Central memory CD8-positive, alpha-beta T cell (primary cell): ENCODE measurements at regions not wholly inside any gene's neighbourhood (a gene's known extent, or its start where the extent isn't known, plus 50 kb on each side); places are given as distances from the start of the nearest gene placed in this dataset.

ENCODE experiments used
- ATAC-seq: fragments of 150-1000 bp; cut with Tn5 transposase; replicated peaks from 2 replicates; pipeline ENCODE4 v1.10.0; 2022; ENCODE audit warnings: mild to moderate bottlenecking, moderate FRiP score, moderate number of reproducible peaks; ENCODE audit not compliant: poor library complexity, severe bottlenecking; ENCODE audit errors: extremely low read depth
- DNase-seq, 2 donors: peaks; one replicate each; pipeline ENCODE4 v3.0.0; 2021; ENCODE audit warnings: low spot score in 2 of 2
- H3K27ac Mint-ChIP-seq: one replicate; pipeline ENCODE4 v1.8.0; 2022; ENCODE audit warnings: low read depth, mild to moderate bottlenecking, moderate library complexity, mixed read lengths
- H3K27me3 Mint-ChIP-seq: one replicate; pipeline ENCODE4 v1.8.0; 2022; ENCODE audit warnings: mixed read lengths
- H3K36me3 Mint-ChIP-seq: one replicate; pipeline ENCODE4 v1.8.0; 2022; ENCODE audit warnings: mild to moderate bottlenecking, moderate library complexity, mixed read lengths; ENCODE audit not compliant: insufficient read depth
- H3K4me1 Mint-ChIP-seq: one replicate; pipeline ENCODE4 v1.8.0; 2022; ENCODE audit warnings: mixed read lengths
- H3K4me3 Mint-ChIP-seq: one replicate; pipeline ENCODE4 v1.8.0; 2022; ENCODE audit warnings: mild to moderate bottlenecking, moderate library complexity, mixed read lengths
- H3K9me3 Mint-ChIP-seq: one replicate; pipeline ENCODE4 v1.8.0; 2022; ENCODE audit warnings: mixed read lengths

- no peaks in the 10 kb centered on the region for H3K4me1 Mint-ChIP-seq
- no peak overlapping the region for H3K27ac Mint-ChIP-seq
- DNase-seq (no peak), ATAC-seq (no peak)
- no peaks in the 10 kb centered on the region for H3K27me3 Mint-ChIP-seq
- H3K4me3 Mint-ChIP-seq, result no peak overlapping the region
- H3K9me3 Mint-ChIP-seq, result no peaks in the 10 kb centered on the region
- H3K36me3 Mint-ChIP-seq, result no peaks in the 10 kb centered on the region
These were observed 167.6 kb upstream of the FSTL4 start for GRCh38 chr5:133779828-133780475.

GRCh38 chr5:133778636-133779035, 166.3 kb upstream of the FSTL4 start:
- ATAC-seq, result no peak
- DNase-seq, result no peak
- H3K9me3 Mint-ChIP-seq, result no peaks in the 10 kb centered on the region
- H3K4me1 Mint-ChIP-seq, result no peaks in the 10 kb centered on the region
- H3K36me3 Mint-ChIP-seq, result no peaks in the 10 kb centered on the region
- no peak overlapping the region for H3K27ac Mint-ChIP-seq
- H3K27me3 Mint-ChIP-seq, result peaks cover 5% of the 10 kb centered on the region
- no peak overlapping the region for H3K4me3 Mint-ChIP-seq

GRCh38 chr5:133777951-133778350, 165.6 kb upstream of the FSTL4 start:
- DNase-seq (no peak), ATAC-seq (no peak)
- H3K27ac Mint-ChIP-seq, result no peak overlapping the region
- no peak overlapping the region for H3K4me3 Mint-ChIP-seq
- no peaks in the 10 kb centered on the region for H3K4me1 Mint-ChIP-seq
- H3K9me3 Mint-ChIP-seq, result no peaks in the 10 kb centered on the region
- H3K36me3 Mint-ChIP-seq, result no peaks in the 10 kb centered on the region
- peaks cover 11% of the 10 kb centered on the region for H3K27me3 Mint-ChIP-seq

- DNase-seq, result no peak
- H3K4me1 Mint-ChIP-seq, result no peaks in the 10 kb centered on the region
- peaks cover 20% of the 10 kb centered on the region for H3K27me3 Mint-ChIP-seq
- no peak overlapping the region for H3K27ac Mint-ChIP-seq
- no peak for ATAC-seq
- H3K4me3 Mint-ChIP-seq, result no peak overlapping the region
- no peaks in the 10 kb centered on the region for H3K36me3 Mint-ChIP-seq
- no peaks in the 10 kb centered on the region for H3K9me3 Mint-ChIP-seq
These were observed 163.4 kb upstream of the FSTL4 start for GRCh38 chr5:133775584-133776304.

GRCh38 chr5:133773247-133774202, 161.2 kb upstream of the FSTL4 start:
- no peak for DNase-seq
- Mint-ChIP-seq H3K27me3 (peaks cover 31% of the 10 kb centered on the region), H3K4me3 (no peak overlapping the region), H3K27ac (no peak overlapping the region), H3K4me1 (no peaks in the 10 kb centered on the region), H3K9me3 (no peaks in the 10 kb centered on the region), H3K36me3 (no peaks in the 10 kb centered on the region)
- ATAC-seq, result no peak

GRCh38 chr5:133769842-133770241, 157.5 kb upstream of the FSTL4 start:
- DNase-seq, result no peak
- no peaks in the 10 kb centered on the region for H3K36me3 Mint-ChIP-seq
- no peaks in the 10 kb centered on the region for H3K9me3 Mint-ChIP-seq
- no peaks in the 10 kb centered on the region for H3K4me1 Mint-ChIP-seq
- peaks cover 66% of the 10 kb centered on the region for H3K27me3 Mint-ChIP-seq
- no peak overlapping the region for H3K27ac Mint-ChIP-seq
- no peak for ATAC-seq
- no peak overlapping the region for H3K4me3 Mint-ChIP-seq

- Mint-ChIP-seq H3K9me3 (no peaks in the 10 kb centered on the region), H3K36me3 (no peaks in the 10 kb centered on the region), H3K4me3 (no peak overlapping the region), H3K27me3 (peaks cover 60% of the 10 kb centered on the region), H3K4me1 (no peaks in the 10 kb centered on the region), H3K27ac (no peak overlapping the region)
- DNase-seq (no peak), ATAC-seq (no peak)
These were observed 151.4 kb upstream of the FSTL4 start for GRCh38 chr5:133763744-133764143.

- Mint-ChIP-seq H3K27ac (no peak overlapping the region), H3K4me3 (no peak overlapping the region), H3K27me3 (peaks cover 49% of the 10 kb centered on the region), H3K9me3 (no peaks in the 10 kb centered on the region), H3K36me3 (no peaks in the 10 kb centered on the region), H3K4me1 (no peaks in the 10 kb centered on the region)
- DNase-seq (no peak), ATAC-seq (no peak)
These were observed 149.3 kb upstream of the FSTL4 start for GRCh38 chr5:133761632-133762031.

GRCh38 chr5:133760532-133760931, 148.2 kb upstream of the FSTL4 start:
- no peaks in the 10 kb centered on the region for H3K36me3 Mint-ChIP-seq

GRCh38 chr5:133758641-133759040, 146.3 kb upstream of the FSTL4 start:
- no peaks in the 10 kb centered on the region for H3K9me3 Mint-ChIP-seq
- ATAC-seq, result no peak
- no peak overlapping the region for H3K4me3 Mint-ChIP-seq
- DNase-seq, result no peak
- no peaks in the 10 kb centered on the region for H3K36me3 Mint-ChIP-seq
- H3K27me3 Mint-ChIP-seq, result peaks cover 41% of the 10 kb centered on the region
- H3K4me1 Mint-ChIP-seq, result no peaks in the 10 kb centered on the region
- H3K27ac Mint-ChIP-seq, result no peak overlapping the region

More at GRCh38 chr5:133760532-133760931, 148.2 kb upstream of the FSTL4 start:
- no peaks in the 10 kb centered on the region for H3K4me1 Mint-ChIP-seq
- DNase-seq (no peak), ATAC-seq (no peak)
- no peak overlapping the region for H3K27ac Mint-ChIP-seq
- no peaks in the 10 kb centered on the region for H3K9me3 Mint-ChIP-seq
- H3K4me3 Mint-ChIP-seq, result no peak overlapping the region
- peaks cover 49% of the 10 kb centered on the region for H3K27me3 Mint-ChIP-seq

- no peak overlapping the region for H3K27ac Mint-ChIP-seq
- no peak for DNase-seq
- H3K9me3 Mint-ChIP-seq, result no peaks in the 10 kb centered on the region
- no peaks in the 10 kb centered on the region for H3K4me1 Mint-ChIP-seq
- no peak overlapping the region for H3K4me3 Mint-ChIP-seq
- H3K36me3 Mint-ChIP-seq, result no peaks in the 10 kb centered on the region
- H3K27me3 Mint-ChIP-seq, result peaks cover 30% of the 10 kb centered on the region
- ATAC-seq, result no peak
These were observed 145.1 kb upstream of the FSTL4 start for GRCh38 chr5:133757396-133757945.

GRCh38 chr5:133756756-133757155, 144.4 kb upstream of the FSTL4 start:
- Mint-ChIP-seq H3K36me3 (peaks cover 2% of the 10 kb centered on the region), H3K4me1 (no peaks in the 10 kb centered on the region), H3K27ac (no peak overlapping the region), H3K9me3 (no peaks in the 10 kb centered on the region), H3K4me3 (no peak overlapping the region), H3K27me3 (peaks cover 28% of the 10 kb centered on the region)
- DNase-seq (no peak), ATAC-seq (no peak)
